Right atrium auricular region (tissue), 2 donors: ENCODE measurements at regions not wholly inside any gene's neighbourhood (a gene's known extent, or its start where the extent isn't known, plus 50 kb on each side); places are given as distances from the start of the nearest gene placed in this dataset.

ENCODE experiments used
- DNase-seq: peaks from one replicate; pipeline ENCODE4 v3.0.0-alpha.2; 2019; ENCODE audit warnings: low spot score
- H3K27ac ChIP-seq, 2 donors: fragments of 200-600 bp; sonication (generic); 1 replicate in 1 of 2; 2 replicates in 1 of 2; pipeline ENCODE4 v1.5.1; 2016 to 2019
- H3K27me3 ChIP-seq, 2 donors: fragments of 200-600 bp; sonication (generic); one replicate each; pipeline versions ENCODE4 v1.5.1 to v1.6.0; 2017 to 2019
- H3K36me3 ChIP-seq: fragments of 200-600 bp; sonication (generic); one replicate; pipeline ENCODE4 v1.5.1; 2016
- H3K4me1 ChIP-seq, 2 donors: fragments of 200-600 bp; sonication (generic); one replicate each; pipeline versions ENCODE4 v1.5.1 to v1.6.0; 2017 to 2019
- H3K4me3 ChIP-seq, 2 donors: fragments of 200-600 bp; sonication (generic); 1 replicate in 1 of 2; 2 replicates in 1 of 2; pipeline ENCODE4 v1.5.1; 2017 to 2019; ENCODE audit warnings: mild to moderate bottlenecking in 1 of 2, moderate library complexity in 1 of 2
- H3K9me3 ChIP-seq, 2 donors: fragments of 200-600 bp; sonication (generic); one replicate each; pipeline ENCODE4 v1.5.1; 2019
- TF ChIP-seq, protein P1 (sequence below), 2 donors: fragments of 200-600 bp; sonication (generic); IDR thresholded peaks; one replicate each; pipeline ENCODE4 v1.5.1; 2019; ENCODE audit warnings: antibody characterized with exemption in 2 of 2

GRCh38 chr3:164236851-164237250 lies 841.4 kb downstream of the SI start:
- Histone ChIP-seq H3K4me1 (no peaks in the 10 kb centered on the region), H3K36me3 (no peaks in the 10 kb centered on the region), H3K4me3 (no peak overlapping the region), H3K27me3 (no peaks in the 10 kb centered on the region), H3K9me3 (no peaks in the 10 kb centered on the region), H3K27ac (no peak overlapping the region)
- DNase-seq = no peak
- TF ChIP-seq, protein P1, sequence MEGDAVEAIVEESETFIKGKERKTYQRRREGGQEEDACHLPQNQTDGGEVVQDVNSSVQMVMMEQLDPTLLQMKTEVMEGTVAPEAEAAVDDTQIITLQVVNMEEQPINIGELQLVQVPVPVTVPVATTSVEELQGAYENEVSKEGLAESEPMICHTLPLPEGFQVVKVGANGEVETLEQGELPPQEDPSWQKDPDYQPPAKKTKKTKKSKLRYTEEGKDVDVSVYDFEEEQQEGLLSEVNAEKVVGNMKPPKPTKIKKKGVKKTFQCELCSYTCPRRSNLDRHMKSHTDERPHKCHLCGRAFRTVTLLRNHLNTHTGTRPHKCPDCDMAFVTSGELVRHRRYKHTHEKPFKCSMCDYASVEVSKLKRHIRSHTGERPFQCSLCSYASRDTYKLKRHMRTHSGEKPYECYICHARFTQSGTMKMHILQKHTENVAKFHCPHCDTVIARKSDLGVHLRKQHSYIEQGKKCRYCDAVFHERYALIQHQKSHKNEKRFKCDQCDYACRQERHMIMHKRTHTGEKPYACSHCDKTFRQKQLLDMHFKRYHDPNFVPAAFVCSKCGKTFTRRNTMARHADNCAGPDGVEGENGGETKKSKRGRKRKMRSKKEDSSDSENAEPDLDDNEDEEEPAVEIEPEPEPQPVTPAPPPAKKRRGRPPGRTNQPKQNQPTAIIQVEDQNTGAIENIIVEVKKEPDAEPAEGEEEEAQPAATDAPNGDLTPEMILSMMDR (IDR thresholded peaks at IDR 0.05) = no peak

DNA sequence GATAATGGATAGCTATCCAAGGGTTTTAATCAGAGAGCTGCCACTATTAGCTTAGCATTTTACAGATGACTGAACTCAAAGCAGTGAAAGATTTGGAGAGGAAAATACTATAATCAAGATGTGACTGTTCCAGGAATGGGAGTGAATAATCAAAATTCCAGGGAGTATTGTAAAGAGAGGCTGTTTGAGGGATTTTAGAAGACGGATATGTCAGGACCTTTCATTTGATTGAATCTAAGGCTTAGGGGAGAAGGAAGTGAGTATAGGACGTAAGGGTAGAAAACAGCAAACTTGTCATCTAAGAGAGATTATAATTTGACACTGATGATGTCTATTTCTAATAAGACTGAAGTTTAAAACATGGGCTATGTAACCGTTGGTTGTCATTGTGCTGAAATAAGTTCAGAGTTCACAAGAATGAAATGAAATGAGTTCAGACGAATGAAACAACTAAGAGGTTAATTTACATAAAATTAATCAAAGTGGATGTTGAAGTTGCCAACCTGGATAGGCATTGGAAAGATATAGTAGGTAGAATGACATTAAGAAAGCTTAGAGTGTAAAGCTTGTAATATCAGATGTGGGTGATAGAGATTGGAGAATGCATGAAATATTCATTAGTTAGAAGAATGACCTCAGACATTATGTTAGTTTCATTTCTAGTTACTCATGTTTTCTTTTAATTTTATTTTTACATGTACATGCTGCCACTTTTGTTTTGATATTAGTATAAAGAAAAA lies 842.8 kb downstream of the SI start:
- no peak for DNase-seq
- TF ChIP-seq, protein P1 (IDR thresholded peaks at IDR 0.05) = no peak
- no peak overlapping the region for H3K4me3 ChIP-seq
- H3K9me3 ChIP-seq = no peaks in the 10 kb centered on the region
- no peaks in the 10 kb centered on the region for H3K27me3 ChIP-seq
- no peak overlapping the region for H3K27ac ChIP-seq
- no peaks in the 10 kb centered on the region for H3K36me3 ChIP-seq
- no peaks in the 10 kb centered on the region for H3K4me1 ChIP-seq

DNA sequence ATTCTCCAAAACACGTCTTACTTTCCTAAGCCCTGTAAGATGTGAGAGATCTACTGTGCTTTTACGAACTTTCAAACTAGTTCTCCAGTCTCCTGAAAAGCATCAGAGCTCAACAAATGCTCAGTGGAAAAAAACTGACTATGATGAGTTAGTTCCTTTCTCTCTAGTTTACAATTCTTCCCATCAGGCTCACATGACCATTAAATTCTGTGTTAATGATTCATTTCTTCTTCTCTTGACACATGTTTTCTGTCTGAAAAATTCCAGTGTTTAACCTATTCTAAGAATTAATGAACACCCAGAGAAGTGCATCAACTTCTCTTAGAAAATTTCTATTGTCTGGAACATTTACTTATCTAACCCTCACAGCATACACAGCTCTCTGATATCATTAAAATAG lies 844.3 kb downstream of the SI start:
- Histone ChIP-seq H3K27ac (no peak overlapping the region), H3K27me3 (no peaks in the 10 kb centered on the region), H3K4me1 (no peaks in the 10 kb centered on the region), H3K4me3 (no peak overlapping the region), H3K36me3 (no peaks in the 10 kb centered on the region), H3K9me3 (no peaks in the 10 kb centered on the region)
- TF ChIP-seq, protein P1 (IDR thresholded peaks at IDR 0.05) = no peak
- DNase-seq = no peak

DNA sequence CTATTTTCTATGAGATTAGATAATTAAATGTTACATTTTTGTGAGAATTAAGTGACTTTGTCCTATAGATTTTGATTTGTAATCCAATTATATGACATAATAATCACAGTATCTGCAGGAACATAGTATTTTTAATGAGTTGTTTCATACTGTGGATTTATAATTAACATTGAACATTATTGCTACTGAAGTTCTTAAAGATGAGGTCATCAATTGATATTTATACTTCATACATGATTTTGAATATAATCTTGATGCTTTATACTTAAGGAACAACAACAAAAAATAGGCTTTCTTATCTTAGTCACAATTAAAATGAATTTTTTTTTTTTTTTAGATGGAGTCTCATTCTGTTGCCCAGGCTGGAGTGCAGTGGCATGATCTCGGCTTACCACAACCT lies 846.6 kb downstream of the SI start:
- Histone ChIP-seq H3K27me3 (no peaks in the 10 kb centered on the region), H3K4me3 (no peak overlapping the region)

GRCh38 chr3:164230385-164231094 lies 847.8 kb downstream of the SI start:
- Histone ChIP-seq H3K9me3 (no peaks in the 10 kb centered on the region), H3K4me3 (no peak overlapping the region), H3K27ac (no peak overlapping the region), H3K36me3 (no peaks in the 10 kb centered on the region), H3K4me1 (no peaks in the 10 kb centered on the region), H3K27me3 (no peaks in the 10 kb centered on the region)
- TF ChIP-seq, protein P1 (IDR thresholded peaks at IDR 0.05) = no peak
- no peak for DNase-seq

More for the DNA sequence above, 846.6 kb downstream of the SI start:
- Histone ChIP-seq H3K27ac (no peak overlapping the region), H3K9me3 (no peaks in the 10 kb centered on the region), H3K36me3 (no peaks in the 10 kb centered on the region), H3K4me1 (no peaks in the 10 kb centered on the region)
- TF ChIP-seq, protein P1 (IDR thresholded peaks at IDR 0.05) = no peak
- no peak for DNase-seq
